ENCODE measurements at regions not wholly inside any gene's neighbourhood (a gene's known extent, or its start where the extent isn't known, plus 50 kb on each side); places are given as distances from the start of the nearest gene placed in this dataset.

GRCh38 chrX:46446727-46447378, 98.4 kb downstream of the ZNF674 start (continued):
- no peak for TF ChIP-seq PRDM15 (CRISPR knock-in tag; IDR thresholded peaks at IDR 0.05)
- TF ChIP-seq MEIS1 (CRISPR knock-in tag; IDR thresholded peaks at IDR 0.05; ENCODE audit: borderline replicate concordance): no peak
- TF ChIP-seq ZNF280D (CRISPR knock-in tag; IDR thresholded peaks at IDR 0.05): no peak
- TF ChIP-seq CENPT (CRISPR knock-in tag; IDR thresholded peaks at IDR 0.05; ENCODE audit: low read depth): no peak
- no peak for TF ChIP-seq ZNF280B (CRISPR knock-in tag; IDR thresholded peaks at IDR 0.05; ENCODE audit: borderline replicate concordance)
- peak; percentile 87 for TF ChIP-seq ELF1 (CRISPR knock-in tag; IDR thresholded peaks at IDR 0.05)
- TF ChIP-seq MIXL1 (CRISPR knock-in tag; IDR thresholded peaks at IDR 0.05): no peak
- TF ChIP-seq KAT8 (CRISPR knock-in tag; IDR thresholded peaks at IDR 0.05): peak; percentile 84
- TF ChIP-seq ZNF639 (CRISPR knock-in tag; conservative IDR thresholded peaks at IDR 0.05): no peak
- TF ChIP-seq U2AF1 (optimal IDR thresholded peaks at IDR 0.05; ENCODE audit: low read depth, low read length): no peak
- TF ChIP-seq ZNF549 (CRISPR knock-in tag; IDR thresholded peaks at IDR 0.05): no peak
- no peak for TF ChIP-seq ZBTB39 (CRISPR knock-in tag; IDR thresholded peaks at IDR 0.05)
- TF ChIP-seq SRSF1 (optimal IDR thresholded peaks at IDR 0.05; ENCODE audit: low read depth, low read length): peak; percentile 31
- TF ChIP-seq ZNF232 (CRISPR knock-in tag; IDR thresholded peaks at IDR 0.05; ENCODE audit: borderline replicate concordance): no peak
- no peak for TF ChIP-seq SMAD1 (CRISPR knock-in tag; IDR thresholded peaks at IDR 0.05; ENCODE audit: borderline replicate concordance, low read depth)
- TF ChIP-seq ZBTB21 (CRISPR knock-in tag; IDR thresholded peaks at IDR 0.05): no peak
- no peak for TF ChIP-seq ZNF747 (CRISPR knock-in tag; IDR thresholded peaks at IDR 0.05; ENCODE audit: borderline replicate concordance)
